ENCODE measurements at regions not wholly inside any gene's neighbourhood (a gene's known extent, or its start where the extent isn't known, plus 50 kb on each side); places are given as distances from the start of the nearest gene placed in this dataset.

DNA sequence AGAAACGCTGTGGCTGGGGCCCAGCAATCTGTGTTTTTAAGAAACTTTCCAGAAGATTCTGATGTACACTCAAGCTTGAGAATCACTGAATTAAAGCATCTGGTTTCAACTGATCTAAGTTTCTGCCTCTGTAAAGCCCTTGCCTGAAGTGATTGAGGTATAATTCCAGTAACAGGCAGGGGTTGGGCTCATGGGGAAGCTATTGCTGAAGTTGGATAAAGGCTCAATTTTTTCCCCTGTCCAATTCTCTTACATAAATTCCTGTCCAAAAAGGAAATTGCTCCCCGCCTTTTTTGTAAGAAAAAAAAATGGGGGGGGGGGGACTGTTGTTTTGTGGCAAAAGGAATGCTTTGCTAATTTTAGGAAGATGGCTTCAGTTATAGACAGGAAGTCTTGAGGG, 337.4 kb downstream of the NUAK1 start:
- Histone ChIP-seq H3K36me3 (ENCODE audit: low read depth) (no peaks in the 10 kb centered on the region), H3K4me3 (no peak overlapping the region), H3K4me1 (ENCODE audit: low read depth) (no peaks in the 10 kb centered on the region), H3K9me3 (no peaks in the 10 kb centered on the region)
- DNase-seq (no peak), ATAC-seq (no peak)
- TF ChIP-seq, protein P1, sequence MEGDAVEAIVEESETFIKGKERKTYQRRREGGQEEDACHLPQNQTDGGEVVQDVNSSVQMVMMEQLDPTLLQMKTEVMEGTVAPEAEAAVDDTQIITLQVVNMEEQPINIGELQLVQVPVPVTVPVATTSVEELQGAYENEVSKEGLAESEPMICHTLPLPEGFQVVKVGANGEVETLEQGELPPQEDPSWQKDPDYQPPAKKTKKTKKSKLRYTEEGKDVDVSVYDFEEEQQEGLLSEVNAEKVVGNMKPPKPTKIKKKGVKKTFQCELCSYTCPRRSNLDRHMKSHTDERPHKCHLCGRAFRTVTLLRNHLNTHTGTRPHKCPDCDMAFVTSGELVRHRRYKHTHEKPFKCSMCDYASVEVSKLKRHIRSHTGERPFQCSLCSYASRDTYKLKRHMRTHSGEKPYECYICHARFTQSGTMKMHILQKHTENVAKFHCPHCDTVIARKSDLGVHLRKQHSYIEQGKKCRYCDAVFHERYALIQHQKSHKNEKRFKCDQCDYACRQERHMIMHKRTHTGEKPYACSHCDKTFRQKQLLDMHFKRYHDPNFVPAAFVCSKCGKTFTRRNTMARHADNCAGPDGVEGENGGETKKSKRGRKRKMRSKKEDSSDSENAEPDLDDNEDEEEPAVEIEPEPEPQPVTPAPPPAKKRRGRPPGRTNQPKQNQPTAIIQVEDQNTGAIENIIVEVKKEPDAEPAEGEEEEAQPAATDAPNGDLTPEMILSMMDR (IDR thresholded peaks at IDR 0.05) = no peak
- intact Hi-C loops (cut with DNase I, micrococcal nuclease) = no loop called here

DNA sequence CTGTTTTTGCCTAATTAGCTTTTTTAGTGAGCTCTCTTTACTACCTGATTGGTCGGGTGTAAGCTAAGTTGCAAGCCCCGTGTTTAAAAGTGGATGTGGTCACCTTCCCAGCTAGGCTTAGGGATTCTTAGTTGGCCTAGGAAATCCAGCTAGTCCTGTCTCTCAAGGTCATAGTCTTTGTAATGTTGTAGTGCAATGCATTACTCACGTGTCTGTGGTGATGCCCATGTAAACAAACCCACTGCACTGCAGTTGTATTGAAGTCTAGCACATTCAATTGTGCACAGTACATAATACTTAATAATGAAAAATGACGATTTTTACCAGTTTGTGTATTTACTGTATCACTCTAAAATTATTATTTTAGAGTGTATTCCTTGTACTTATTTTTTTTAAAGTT, 335.5 kb downstream of the NUAK1 start:
- TF ChIP-seq, protein P1 (IDR thresholded peaks at IDR 0.05) = no peak
- no peak overlapping the region for H3K4me3 ChIP-seq
- no peaks in the 10 kb centered on the region for H3K36me3 ChIP-seq (ENCODE audit: low read depth)
- no peaks in the 10 kb centered on the region for H3K4me1 ChIP-seq (ENCODE audit: low read depth)
- DNase-seq = no peak
- intact Hi-C loops (cut with DNase I, micrococcal nuclease) = no loop called here
- no peak for ATAC-seq
- H3K9me3 ChIP-seq = no peaks in the 10 kb centered on the region

DNA sequence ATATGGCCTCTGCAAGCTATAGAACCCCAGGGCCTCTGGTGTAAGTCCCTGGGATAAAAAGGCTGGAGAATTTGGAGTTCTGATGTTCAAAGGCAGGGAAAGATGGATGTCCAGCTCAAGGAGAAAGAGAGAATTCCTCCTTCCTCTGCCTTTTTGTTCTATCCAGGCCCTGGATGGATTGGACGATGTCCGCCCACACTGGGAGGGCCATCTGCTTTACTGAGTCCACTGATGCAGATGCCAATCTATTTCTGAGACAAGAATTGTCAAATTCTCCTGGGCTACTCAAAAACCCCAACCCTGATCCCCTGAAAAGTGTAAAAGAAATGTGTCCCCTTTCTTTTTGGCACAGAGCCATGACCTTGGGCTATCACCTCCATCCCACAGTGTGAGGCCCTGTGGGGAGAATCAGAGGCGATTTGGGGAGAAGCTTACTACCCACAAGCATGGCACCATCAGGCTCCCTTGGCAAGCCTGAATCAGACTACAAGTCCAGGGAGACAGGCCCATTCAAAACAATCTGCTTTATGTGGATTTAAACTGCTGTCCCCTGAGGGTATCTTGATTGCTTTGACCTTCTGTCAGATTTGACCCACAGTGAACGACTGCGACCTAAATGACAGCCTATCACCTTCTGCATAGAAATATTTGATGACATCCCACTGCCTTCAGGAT, 334.0 kb downstream of the NUAK1 start:
- DNase-seq = no peak
- no peaks in the 10 kb centered on the region for H3K9me3 ChIP-seq
- no peaks in the 10 kb centered on the region for H3K36me3 ChIP-seq (ENCODE audit: low read depth)
- no peak for ATAC-seq
- no peak overlapping the region for H3K4me3 ChIP-seq
- TF ChIP-seq, protein P1 (IDR thresholded peaks at IDR 0.05) = no peak
- intact Hi-C loops (cut with DNase I, micrococcal nuclease) = no loop called here
- no peaks in the 10 kb centered on the region for H3K4me1 ChIP-seq (ENCODE audit: low read depth)

DNA sequence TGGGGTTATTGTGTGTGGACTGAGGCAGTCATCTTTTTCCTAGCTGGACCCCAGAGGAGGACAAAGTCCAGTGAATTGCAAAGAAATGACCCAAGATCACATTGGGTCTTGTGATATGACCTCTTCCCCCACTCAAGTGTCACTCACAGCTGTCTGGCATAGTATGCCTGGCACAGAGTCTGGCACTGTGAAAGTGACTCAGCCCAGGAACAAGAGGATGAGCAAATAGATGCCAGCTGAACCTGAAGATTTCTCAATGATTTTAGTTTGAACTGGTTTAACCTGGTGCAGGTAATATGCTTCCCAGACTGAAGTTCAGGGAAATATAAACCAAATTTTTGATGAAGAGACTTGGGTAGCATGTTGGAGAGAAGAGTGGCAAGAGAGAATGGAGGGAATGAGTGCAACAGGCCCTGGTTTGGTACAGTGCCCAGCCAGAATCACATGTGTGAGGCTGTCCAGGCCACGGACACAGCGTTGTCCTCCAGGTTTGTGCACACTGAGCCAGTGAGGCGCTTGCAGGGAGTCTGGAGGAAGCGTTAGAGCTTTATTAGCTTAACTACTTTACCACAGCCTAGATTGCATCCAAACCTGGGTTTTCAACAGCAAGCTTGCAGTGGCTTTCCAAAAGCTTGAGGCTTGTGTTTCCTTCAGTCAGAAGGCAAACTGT, 332.9 kb downstream of the NUAK1 start:
- ATAC-seq (no peak), DNase-seq (no peak)
- Histone ChIP-seq H3K4me1 (ENCODE audit: low read depth) (no peaks in the 10 kb centered on the region), H3K36me3 (ENCODE audit: low read depth) (no peaks in the 10 kb centered on the region), H3K9me3 (no peaks in the 10 kb centered on the region), H3K4me3 (no peak overlapping the region)
- TF ChIP-seq, protein P1 (IDR thresholded peaks at IDR 0.05) = no peak
- intact Hi-C loops (cut with DNase I, micrococcal nuclease) = no loop called here

DNA sequence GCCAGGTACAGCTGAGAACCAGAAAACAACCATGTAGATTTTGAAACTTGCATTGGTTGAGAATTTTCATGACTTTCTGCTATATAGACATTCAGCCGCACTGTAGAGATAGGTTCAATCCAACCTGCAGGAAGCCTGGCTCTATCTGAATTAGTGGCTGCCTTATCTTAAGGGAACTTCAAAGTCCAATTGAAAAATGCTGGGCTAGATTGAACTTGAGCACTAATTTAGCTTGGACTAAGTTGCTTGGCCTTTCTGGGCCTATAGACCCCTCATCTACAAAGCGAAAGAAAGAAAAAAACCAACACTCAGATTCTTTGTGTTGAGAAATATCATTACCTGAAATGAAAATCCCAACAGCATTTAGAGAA, 332.4 kb downstream of the NUAK1 start:
- TF ChIP-seq, protein P1 (IDR thresholded peaks at IDR 0.05) = no peak
- DNase-seq (no peak), ATAC-seq (no peak)

More for the DNA sequence above, 332.4 kb downstream of the NUAK1 start:
- intact Hi-C loops (cut with DNase I, micrococcal nuclease) = no loop called here
- no peaks in the 10 kb centered on the region for H3K4me1 ChIP-seq (ENCODE audit: low read depth)
- no peak overlapping the region for H3K4me3 ChIP-seq
- no peaks in the 10 kb centered on the region for H3K9me3 ChIP-seq
- no peaks in the 10 kb centered on the region for H3K36me3 ChIP-seq (ENCODE audit: low read depth)

All from mucosa of descending colon (tissue), 3 donors.